GM12875 (cell line): ENCODE measurements at regions not wholly inside any gene's neighbourhood (a gene's known extent, or its start where the extent isn't known, plus 50 kb on each side); places are given as distances from the start of the nearest gene placed in this dataset.

Source experiments
- H3K4me3 ChIP-seq: one replicate; pipeline ENCODE4 v1.5.1; 2011; ENCODE audit warnings: low read depth, low read length, control low read depth
- TF ChIP-seq, protein P1 (sequence below): IDR thresholded peaks from 2 replicates; pipeline ENCODE4 v1.5.1; 2011; ENCODE audit warnings: low read depth, mild to moderate bottlenecking, control low read depth, inconsistent platforms, low read length, moderate library complexity, borderline replicate concordance; ENCODE audit not compliant: insufficient read depth

DNA sequence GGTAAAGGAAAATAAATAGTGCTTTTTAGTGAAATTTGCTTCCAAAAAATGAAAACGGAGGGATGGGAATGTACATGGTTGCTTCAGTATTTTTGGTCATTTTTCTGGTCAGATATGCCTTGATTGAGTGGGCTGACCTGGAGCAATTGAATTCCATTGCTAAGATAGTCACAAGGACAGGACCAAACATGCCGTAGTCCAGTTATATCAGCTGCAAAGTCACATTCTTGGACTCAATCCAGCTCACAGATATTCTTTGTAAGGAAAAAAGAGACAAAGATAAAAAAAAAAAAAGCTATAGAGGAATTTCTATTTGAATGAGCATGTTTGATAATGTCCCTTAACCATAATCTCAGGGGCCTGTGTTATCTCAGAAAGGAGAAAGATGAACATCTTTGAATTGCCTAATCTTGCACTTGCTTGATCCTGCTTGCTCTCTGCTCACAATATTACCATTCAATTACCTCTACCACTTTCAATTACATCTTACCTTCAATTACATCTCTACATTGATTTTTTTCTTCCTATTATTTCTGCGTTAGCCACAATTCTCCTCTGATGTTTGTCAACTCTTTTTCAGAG, 75.4 kb upstream of the PACRGL start:
- TF ChIP-seq, protein P1, sequence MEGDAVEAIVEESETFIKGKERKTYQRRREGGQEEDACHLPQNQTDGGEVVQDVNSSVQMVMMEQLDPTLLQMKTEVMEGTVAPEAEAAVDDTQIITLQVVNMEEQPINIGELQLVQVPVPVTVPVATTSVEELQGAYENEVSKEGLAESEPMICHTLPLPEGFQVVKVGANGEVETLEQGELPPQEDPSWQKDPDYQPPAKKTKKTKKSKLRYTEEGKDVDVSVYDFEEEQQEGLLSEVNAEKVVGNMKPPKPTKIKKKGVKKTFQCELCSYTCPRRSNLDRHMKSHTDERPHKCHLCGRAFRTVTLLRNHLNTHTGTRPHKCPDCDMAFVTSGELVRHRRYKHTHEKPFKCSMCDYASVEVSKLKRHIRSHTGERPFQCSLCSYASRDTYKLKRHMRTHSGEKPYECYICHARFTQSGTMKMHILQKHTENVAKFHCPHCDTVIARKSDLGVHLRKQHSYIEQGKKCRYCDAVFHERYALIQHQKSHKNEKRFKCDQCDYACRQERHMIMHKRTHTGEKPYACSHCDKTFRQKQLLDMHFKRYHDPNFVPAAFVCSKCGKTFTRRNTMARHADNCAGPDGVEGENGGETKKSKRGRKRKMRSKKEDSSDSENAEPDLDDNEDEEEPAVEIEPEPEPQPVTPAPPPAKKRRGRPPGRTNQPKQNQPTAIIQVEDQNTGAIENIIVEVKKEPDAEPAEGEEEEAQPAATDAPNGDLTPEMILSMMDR = no peak
- H3K4me3 ChIP-seq = no peak overlapping the region

DNA sequence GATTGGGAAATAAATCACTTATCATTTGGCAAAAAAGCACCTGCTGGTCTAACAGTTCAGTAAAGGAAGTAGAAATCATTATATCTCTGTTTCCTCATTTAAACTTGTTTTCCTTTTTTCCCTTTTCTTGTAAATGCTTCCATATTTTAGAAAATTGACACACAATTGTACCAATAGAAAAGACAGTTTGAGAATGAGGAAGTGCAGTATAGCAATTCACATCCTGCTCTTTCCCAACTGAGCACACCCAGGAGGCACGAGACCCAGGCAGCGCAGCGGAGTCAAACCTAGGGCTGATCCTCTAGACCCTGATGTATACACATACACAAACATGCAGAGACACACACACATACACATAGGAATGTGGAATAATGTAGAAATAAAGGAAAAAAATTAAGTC, 74.8 kb upstream of the PACRGL start:
- no peak overlapping the region for H3K4me3 ChIP-seq
- TF ChIP-seq, protein P1 = no peak

DNA sequence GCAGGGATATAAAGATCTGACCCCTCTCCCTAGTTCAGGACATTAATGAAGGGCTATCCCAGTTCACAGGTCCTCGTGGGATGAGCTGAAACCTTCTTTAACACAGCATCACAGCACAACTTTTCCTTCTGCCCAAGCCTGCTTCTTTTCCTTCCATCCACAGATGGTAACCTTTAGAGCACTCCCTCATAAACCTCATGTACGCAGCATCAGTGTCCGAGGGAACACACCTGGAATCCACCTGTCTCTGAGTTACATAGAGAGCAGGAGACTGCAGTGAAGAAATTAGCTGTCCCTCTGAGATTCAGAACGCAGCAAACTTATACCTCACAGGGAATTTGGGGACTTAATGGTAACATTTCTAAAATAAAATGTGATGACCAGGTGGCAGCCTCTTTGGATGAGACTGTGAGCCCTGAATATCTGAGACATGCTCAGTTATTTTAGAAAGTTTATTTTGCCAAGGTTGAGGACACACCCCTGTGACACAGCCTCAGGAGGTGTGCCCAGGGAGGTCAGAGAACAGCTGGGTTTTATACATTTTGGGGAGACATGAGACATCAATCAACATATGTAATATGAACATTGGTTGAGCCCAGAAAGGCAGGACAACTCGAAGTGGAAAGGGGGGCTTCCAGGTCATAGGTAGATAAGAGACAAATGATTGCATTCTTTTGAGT, 73.8 kb upstream of the PACRGL start:
- TF ChIP-seq, protein P1 = no peak
- H3K4me3 ChIP-seq = no peak overlapping the region

DNA sequence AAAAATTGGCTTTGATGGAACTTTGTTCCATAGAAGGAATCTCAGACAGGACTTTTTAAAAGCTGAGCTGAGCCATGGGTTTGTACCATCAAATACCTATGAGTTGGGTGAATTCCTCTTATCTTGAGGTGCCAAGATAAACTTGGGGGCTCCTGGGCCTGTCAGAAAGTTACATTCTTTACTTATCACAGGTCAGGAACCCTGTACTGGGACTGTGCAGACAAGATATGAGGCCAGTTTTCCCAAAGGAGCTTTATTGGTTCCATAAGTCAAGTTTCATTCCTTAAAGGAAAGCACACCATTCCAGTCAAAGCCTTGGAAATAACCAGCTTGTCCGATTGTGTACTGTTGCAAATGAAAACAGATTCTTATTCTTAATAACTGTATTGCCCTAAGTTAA, 72.4 kb upstream of the PACRGL start:
- TF ChIP-seq, protein P1 = no peak
- no peak overlapping the region for H3K4me3 ChIP-seq

DNA sequence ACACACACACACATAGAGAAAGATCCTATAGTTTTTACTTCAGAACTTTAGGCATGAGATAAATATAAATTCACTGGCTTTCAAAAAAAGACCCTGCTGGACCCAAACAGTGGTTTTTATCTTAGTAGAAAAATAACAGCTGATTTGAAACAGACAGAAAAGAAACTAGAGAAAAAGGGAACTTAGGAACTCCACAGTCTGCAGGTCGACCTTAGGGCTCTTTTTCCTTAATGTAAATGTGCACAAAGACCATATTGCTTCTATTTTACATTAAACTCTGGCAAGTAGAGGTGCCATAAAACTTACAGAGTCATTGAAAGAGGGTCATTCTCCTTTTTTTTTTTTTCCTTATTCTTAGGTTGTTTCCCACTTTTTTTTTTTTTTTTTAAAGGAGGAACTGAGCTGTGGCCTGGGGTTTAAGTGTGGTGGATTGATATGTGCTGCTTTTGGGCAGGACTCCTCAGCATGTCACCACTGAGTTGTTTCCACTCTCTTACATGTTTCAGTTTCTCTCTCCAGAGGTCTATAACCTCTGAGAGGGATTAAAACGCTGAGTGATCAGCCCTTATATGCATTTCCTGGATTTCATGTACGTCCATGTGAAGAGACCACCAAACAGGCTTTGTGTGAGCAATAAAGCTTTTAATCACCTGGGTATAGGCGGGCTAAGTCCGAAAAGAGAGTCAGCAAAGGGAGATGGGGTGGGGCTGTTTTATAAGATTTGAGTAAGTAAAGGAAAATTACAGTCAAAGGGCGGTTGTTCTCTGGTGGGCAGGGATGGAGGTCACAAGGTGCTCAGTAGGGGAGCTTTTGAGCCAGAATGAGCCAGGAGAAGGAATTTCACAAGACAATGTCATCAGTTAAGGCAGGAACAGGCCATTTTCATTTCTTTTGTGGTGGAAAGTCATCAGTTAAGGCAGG, 70.8 kb upstream of the PACRGL start:
- TF ChIP-seq, protein P1 = no peak
- no peak overlapping the region for H3K4me3 ChIP-seq

DNA sequence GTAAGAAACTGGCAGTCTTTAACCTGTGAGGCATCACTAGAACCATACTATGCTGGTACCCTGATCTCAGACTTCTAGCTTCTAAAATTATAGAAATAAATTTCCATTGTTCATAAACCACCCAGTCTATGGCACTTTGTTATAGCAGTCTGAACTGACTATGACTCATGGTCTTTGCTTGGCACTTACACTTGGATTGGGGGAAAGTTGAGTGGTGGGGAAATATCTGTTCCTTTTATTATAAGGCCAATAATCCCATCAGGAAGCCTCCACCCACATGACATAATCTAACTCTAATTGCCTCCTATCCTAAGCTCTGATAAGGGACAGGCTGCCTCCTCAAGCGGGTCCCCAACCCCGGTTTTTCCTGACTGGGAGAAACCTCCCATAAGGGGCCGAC, 61.4 kb upstream of the PACRGL start:
- TF ChIP-seq, protein P1 = no peak
- H3K4me3 ChIP-seq = no peak overlapping the region

DNA sequence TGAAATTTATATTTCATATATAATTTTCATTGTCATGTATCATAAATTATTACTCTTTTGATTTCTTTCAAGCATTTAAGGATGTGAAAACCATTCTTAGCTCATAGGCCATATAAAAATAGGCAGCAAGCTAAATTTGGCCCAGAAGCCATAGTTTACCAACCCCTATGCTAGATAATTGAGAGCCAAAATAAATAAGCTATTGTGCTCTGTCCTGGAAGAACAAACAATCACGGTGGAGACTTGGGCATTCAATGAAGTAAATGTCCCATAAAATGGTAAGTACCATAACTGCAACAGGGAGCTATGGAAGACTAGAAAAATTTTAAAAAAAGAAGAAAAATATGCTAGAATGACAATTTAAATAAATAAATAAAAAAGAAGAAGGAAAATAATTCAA, 60.9 kb upstream of the PACRGL start:
- TF ChIP-seq, protein P1 = no peak
- no peak overlapping the region for H3K4me3 ChIP-seq
